ENCODE measurements at regions not wholly inside any gene's neighbourhood (a gene's known extent, or its start where the extent isn't known, plus 50 kb on each side); places are given as distances from the start of the nearest gene placed in this dataset.
A peak's percentile ranks its signal among the peaks of the same experiment; 100 is the strongest.

- POLR2A ChIA-PET, result no interaction called here
- CTCF ChIA-PET, result no interaction called here
- H3K27me3 Mint-ChIP-seq (ENCODE audit: insufficient read depth, unreplicated experiment), result no peaks in the 10 kb centered on the region
- TF ChIP-seq CTCF (IDR thresholded peaks at IDR 0.05; ENCODE audit: unreplicated experiment), result no peak
- H3K27ac Mint-ChIP-seq (ENCODE audit: low read depth, unreplicated experiment), result peak overlapping the region; percentile 37
- H3K4me3 Mint-ChIP-seq (ENCODE audit: unreplicated experiment), result no peak overlapping the region
- no peaks in the 10 kb centered on the region for H3K36me3 Mint-ChIP-seq (ENCODE audit: insufficient read depth, unreplicated experiment)
- H3K4me1 Mint-ChIP-seq (ENCODE audit: insufficient read depth, unreplicated experiment), result peaks cover 18% of the 10 kb centered on the region
- no TSS peak for BruUV-seq (replicated peaks)
- no peaks in the 10 kb centered on the region for H3K9me3 Mint-ChIP-seq (ENCODE audit: unreplicated experiment)
- intact Hi-C loops (cut with micrococcal nuclease), result no loop called here
- peak; percentile 55 for DNase-seq (ENCODE audit: unreplicated experiment)
These were observed 144.6 kb upstream of the KIT start for GRCh38 chr4:54513204-54513603.

- BruUV-seq (replicated peaks), result no TSS peak
- Mint-ChIP-seq H3K36me3 (ENCODE audit: insufficient read depth, unreplicated experiment) (no peaks in the 10 kb centered on the region), H3K27me3 (ENCODE audit: insufficient read depth, unreplicated experiment) (no peaks in the 10 kb centered on the region), H3K4me3 (ENCODE audit: unreplicated experiment) (no peak overlapping the region), H3K9me3 (ENCODE audit: unreplicated experiment) (no peaks in the 10 kb centered on the region), H3K4me1 (ENCODE audit: insufficient read depth, unreplicated experiment) (peaks cover 18% of the 10 kb centered on the region), H3K27ac (ENCODE audit: low read depth, unreplicated experiment) (peak overlapping the region; percentile 37)
- no peak for DNase-seq (ENCODE audit: unreplicated experiment)
- intact Hi-C loops (cut with micrococcal nuclease), result no loop called here
- TF ChIP-seq CTCF (IDR thresholded peaks at IDR 0.05; ENCODE audit: unreplicated experiment), result no peak
- POLR2A ChIA-PET, result no interaction called here
- CTCF ChIA-PET, result no interaction called here
These were observed 144.0 kb upstream of the KIT start for GRCh38 chr4:54513741-54514140.

- no peak overlapping the region for H3K27ac Mint-ChIP-seq (ENCODE audit: low read depth, unreplicated experiment)
- no peak for TF ChIP-seq CTCF (IDR thresholded peaks at IDR 0.05; ENCODE audit: unreplicated experiment)
- POLR2A ChIA-PET, result interaction anchor here (0.5 to 1.2 kb wide), 2 partner anchors 12 to 1130 kb away, joined by 3 to 5 read pairs; no protein-coding TSS in a partner anchor
- CTCF ChIA-PET, result no interaction called here
- no TSS peak for BruUV-seq (replicated peaks)
- no peak overlapping the region for H3K4me3 Mint-ChIP-seq (ENCODE audit: unreplicated experiment)
- DNase-seq (ENCODE audit: unreplicated experiment), result no peak
- H3K27me3 Mint-ChIP-seq (ENCODE audit: insufficient read depth, unreplicated experiment), result no peaks in the 10 kb centered on the region
- H3K9me3 Mint-ChIP-seq (ENCODE audit: unreplicated experiment), result no peaks in the 10 kb centered on the region
- H3K36me3 Mint-ChIP-seq (ENCODE audit: insufficient read depth, unreplicated experiment), result no peaks in the 10 kb centered on the region
- peaks cover 18% of the 10 kb centered on the region for H3K4me1 Mint-ChIP-seq (ENCODE audit: insufficient read depth, unreplicated experiment)
- intact Hi-C loops (cut with micrococcal nuclease), result no loop called here
These were observed 141.1 kb upstream of the KIT start for GRCh38 chr4:54516556-54517215.

- ChIA-PET POLR2A (interaction anchor here (1.2 kb wide), 1 partner anchor 13 kb away, joined by 5 read pairs; no protein-coding TSS in a partner anchor), CTCF (no interaction called here)
- no peak for TF ChIP-seq CTCF (IDR thresholded peaks at IDR 0.05; ENCODE audit: unreplicated experiment)
- no peaks in the 10 kb centered on the region for H3K27me3 Mint-ChIP-seq (ENCODE audit: insufficient read depth, unreplicated experiment)
- H3K4me1 Mint-ChIP-seq (ENCODE audit: insufficient read depth, unreplicated experiment), result peaks cover 14% of the 10 kb centered on the region
- no peaks in the 10 kb centered on the region for H3K9me3 Mint-ChIP-seq (ENCODE audit: unreplicated experiment)
- no peak for DNase-seq (ENCODE audit: unreplicated experiment)
- H3K27ac Mint-ChIP-seq (ENCODE audit: low read depth, unreplicated experiment), result no peak overlapping the region
- H3K4me3 Mint-ChIP-seq (ENCODE audit: unreplicated experiment), result no peak overlapping the region
- no TSS peak for BruUV-seq (replicated peaks)
- intact Hi-C loops (cut with micrococcal nuclease), result no loop called here
- no peaks in the 10 kb centered on the region for H3K36me3 Mint-ChIP-seq (ENCODE audit: insufficient read depth, unreplicated experiment)
These were observed 139.8 kb upstream of the KIT start for GRCh38 chr4:54517781-54518444.
